ENCODE measurements at regions not wholly inside any gene's neighbourhood (a gene's known extent, or its start where the extent isn't known, plus 50 kb on each side); places are given as distances from the start of the nearest gene placed in this dataset.

GRCh38 chr4:164402554-164402953, 351.4 kb upstream of the SMIM31 start:
- no peak for DNase-seq (ENCODE audit: low spot score)
- no peak for TF ChIP-seq CTCF (IDR thresholded peaks at IDR 0.05)
- H3K4me3 ChIP-seq: no peak overlapping the region
- no peak overlapping the region for H3K27ac ChIP-seq

- Histone ChIP-seq H3K27ac (no peak overlapping the region), H3K4me3 (no peak overlapping the region)
- DNase-seq (ENCODE audit: low spot score): no peak
- no peak for TF ChIP-seq CTCF (IDR thresholded peaks at IDR 0.05)
Measured at GRCh38 chr4:164405774-164406173, 348.2 kb upstream of the SMIM31 start.

- TF ChIP-seq CTCF (IDR thresholded peaks at IDR 0.05): no peak
- DNase-seq (ENCODE audit: low spot score): no peak
- H3K27ac ChIP-seq: no peak overlapping the region
- H3K4me3 ChIP-seq: no peak overlapping the region
Measured at GRCh38 chr4:164408831-164409230, 345.1 kb upstream of the SMIM31 start.

GRCh38 chr4:164410401-164410800, 343.5 kb upstream of the SMIM31 start:
- no peak overlapping the region for H3K27ac ChIP-seq
- no peak overlapping the region for H3K4me3 ChIP-seq
- no peak for DNase-seq (ENCODE audit: low spot score)
- no peak for TF ChIP-seq CTCF (IDR thresholded peaks at IDR 0.05)

- Histone ChIP-seq H3K4me3 (no peak overlapping the region), H3K27ac (no peak overlapping the region)
- no peak for DNase-seq (ENCODE audit: low spot score)
- no peak for TF ChIP-seq CTCF (IDR thresholded peaks at IDR 0.05)
Measured at GRCh38 chr4:164412246-164412645, 341.7 kb upstream of the SMIM31 start.

GRCh38 chr4:164413743-164414142, 340.2 kb upstream of the SMIM31 start:
- Histone ChIP-seq H3K27ac (no peak overlapping the region), H3K4me3 (no peak overlapping the region)
- no peak for TF ChIP-seq CTCF (IDR thresholded peaks at IDR 0.05)
- no peak for DNase-seq (ENCODE audit: low spot score)

- H3K4me3 ChIP-seq: no peak overlapping the region
- no peak for TF ChIP-seq CTCF (IDR thresholded peaks at IDR 0.05)
- no peak for DNase-seq (ENCODE audit: low spot score)
Measured at GRCh38 chr4:164423819-164424218, 330.1 kb upstream of the SMIM31 start.

More at GRCh38 chr4:164423819-164424218, 330.1 kb upstream of the SMIM31 start:
- H3K27ac ChIP-seq: no peak overlapping the region

Data from coronary artery (tissue), 2 donors.